ENCODE measurements at regions not wholly inside any gene's neighbourhood (a gene's known extent, or its start where the extent isn't known, plus 50 kb on each side); places are given as distances from the start of the nearest gene placed in this dataset.

DNA sequence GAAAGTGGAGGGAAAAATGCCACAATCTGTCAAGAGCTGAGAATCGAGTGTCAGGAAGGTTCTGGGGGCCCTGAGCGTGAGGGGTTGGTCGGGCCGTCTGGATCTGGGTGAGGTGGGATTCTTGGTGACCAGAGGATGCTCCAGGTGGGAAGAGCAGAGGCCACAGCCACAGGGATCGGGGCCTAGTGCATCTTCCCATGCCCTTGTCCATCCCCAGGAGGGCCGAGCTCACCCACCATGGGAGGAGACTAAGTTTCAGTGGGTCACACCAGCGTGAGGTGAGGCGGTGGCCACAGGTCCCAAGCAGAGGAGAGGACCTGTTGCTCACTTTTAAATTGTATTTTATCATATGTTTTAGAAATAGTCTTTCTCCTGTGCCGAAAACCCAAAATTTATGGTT, 70.0 kb downstream of the TMEM18 start:
- TF ChIP-seq, protein P1, sequence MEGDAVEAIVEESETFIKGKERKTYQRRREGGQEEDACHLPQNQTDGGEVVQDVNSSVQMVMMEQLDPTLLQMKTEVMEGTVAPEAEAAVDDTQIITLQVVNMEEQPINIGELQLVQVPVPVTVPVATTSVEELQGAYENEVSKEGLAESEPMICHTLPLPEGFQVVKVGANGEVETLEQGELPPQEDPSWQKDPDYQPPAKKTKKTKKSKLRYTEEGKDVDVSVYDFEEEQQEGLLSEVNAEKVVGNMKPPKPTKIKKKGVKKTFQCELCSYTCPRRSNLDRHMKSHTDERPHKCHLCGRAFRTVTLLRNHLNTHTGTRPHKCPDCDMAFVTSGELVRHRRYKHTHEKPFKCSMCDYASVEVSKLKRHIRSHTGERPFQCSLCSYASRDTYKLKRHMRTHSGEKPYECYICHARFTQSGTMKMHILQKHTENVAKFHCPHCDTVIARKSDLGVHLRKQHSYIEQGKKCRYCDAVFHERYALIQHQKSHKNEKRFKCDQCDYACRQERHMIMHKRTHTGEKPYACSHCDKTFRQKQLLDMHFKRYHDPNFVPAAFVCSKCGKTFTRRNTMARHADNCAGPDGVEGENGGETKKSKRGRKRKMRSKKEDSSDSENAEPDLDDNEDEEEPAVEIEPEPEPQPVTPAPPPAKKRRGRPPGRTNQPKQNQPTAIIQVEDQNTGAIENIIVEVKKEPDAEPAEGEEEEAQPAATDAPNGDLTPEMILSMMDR (IDR thresholded peaks at IDR 0.05 in 2 of 3, conservative IDR thresholded peaks at IDR 0.05 in 1 of 3; ENCODE audit: borderline replicate concordance in 1 of 3, insufficient read depth in 1 of 3, low read depth in 2 of 3, low read length in 2 of 3), result no peak
- TF ChIP-seq MAX (IDR thresholded peaks at IDR 0.05) (no peak), EZH2 (IDR thresholded peaks at IDR 0.05) (no peak), POLR2A (IDR thresholded peaks at IDR 0.05; ENCODE audit: borderline replicate concordance, extremely low read depth, insufficient read depth, insufficient read length) (no peak), EZH2phosphoT487 (IDR thresholded peaks at IDR 0.05; ENCODE audit: borderline replicate concordance) (no peak), POLR2AphosphoS5 (IDR thresholded peaks at IDR 0.05; ENCODE audit: low read depth, low read length) (no peak), YY1 (IDR thresholded peaks at IDR 0.05; ENCODE audit: extremely low read depth, insufficient replicate concordance, low read depth, low read length) (no peak), JUND (IDR thresholded peaks at IDR 0.05) (no peak), SIN3A (IDR thresholded peaks at IDR 0.05; ENCODE audit: low read depth) (no peak), TCF7L2 (IDR thresholded peaks at IDR 0.05; ENCODE audit: borderline replicate concordance, extremely low read depth, insufficient read depth, insufficient read length) (no peak), RAD21 (IDR thresholded peaks at IDR 0.05; ENCODE audit: low read depth) (no peak), ELF1 (IDR thresholded peaks at IDR 0.05; ENCODE audit: borderline replicate concordance, low read depth) (no peak)
- TF ChIP-seq, protein P2, sequence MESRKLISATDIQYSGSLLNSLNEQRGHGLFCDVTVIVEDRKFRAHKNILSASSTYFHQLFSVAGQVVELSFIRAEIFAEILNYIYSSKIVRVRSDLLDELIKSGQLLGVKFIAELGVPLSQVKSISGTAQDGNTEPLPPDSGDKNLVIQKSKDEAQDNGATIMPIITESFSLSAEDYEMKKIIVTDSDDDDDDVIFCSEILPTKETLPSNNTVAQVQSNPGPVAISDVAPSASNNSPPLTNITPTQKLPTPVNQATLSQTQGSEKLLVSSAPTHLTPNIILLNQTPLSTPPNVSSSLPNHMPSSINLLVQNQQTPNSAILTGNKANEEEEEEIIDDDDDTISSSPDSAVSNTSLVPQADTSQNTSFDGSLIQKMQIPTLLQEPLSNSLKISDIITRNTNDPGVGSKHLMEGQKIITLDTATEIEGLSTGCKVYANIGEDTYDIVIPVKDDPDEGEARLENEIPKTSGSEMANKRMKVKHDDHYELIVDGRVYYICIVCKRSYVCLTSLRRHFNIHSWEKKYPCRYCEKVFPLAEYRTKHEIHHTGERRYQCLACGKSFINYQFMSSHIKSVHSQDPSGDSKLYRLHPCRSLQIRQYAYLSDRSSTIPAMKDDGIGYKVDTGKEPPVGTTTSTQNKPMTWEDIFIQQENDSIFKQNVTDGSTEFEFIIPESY (IDR thresholded peaks at IDR 0.05; ENCODE audit: extremely low read depth, insufficient replicate concordance, low read length), result no peak

Measured in HCT116 (cell line).